ENCODE measurements at regions not wholly inside any gene's neighbourhood (a gene's known extent, or its start where the extent isn't known, plus 50 kb on each side); places are given as distances from the start of the nearest gene placed in this dataset.
"Not testable (repeated sequence)": the region's sequence is repeated elsewhere in the genome, so short reads cannot be mapped to it uniquely, and the experiment has no call there.

DNA sequence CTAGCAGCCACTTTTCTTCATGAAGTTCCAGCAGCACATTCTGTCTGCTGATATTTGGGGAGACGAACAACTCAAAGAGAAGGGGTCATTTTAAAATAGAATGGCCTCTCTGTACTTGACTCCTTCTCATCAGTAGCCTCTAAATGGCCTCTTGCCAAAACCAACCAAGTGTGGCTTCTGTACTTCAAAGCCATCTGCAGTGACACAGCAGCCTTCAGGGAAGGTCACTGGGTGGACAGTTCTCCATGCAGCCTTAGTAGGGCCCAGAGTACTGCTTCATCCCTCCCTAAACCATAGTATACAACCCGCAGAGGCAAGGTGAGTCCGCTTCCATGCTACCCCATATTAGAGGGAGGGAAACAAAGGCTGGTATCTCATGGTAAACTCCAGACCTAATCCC lies 249.2 kb upstream of the NBPF12 start:
- not testable (repeated sequence) for DNase-seq; H3K36me3 Mint-ChIP-seq (ENCODE audit: low read depth); H3K4me1 Mint-ChIP-seq; H3K27me3 Mint-ChIP-seq (ENCODE audit: low read depth, poor library complexity); H3K9me3 Mint-ChIP-seq; H3K4me3 Mint-ChIP-seq; H3K27ac Mint-ChIP-seq

DNA sequence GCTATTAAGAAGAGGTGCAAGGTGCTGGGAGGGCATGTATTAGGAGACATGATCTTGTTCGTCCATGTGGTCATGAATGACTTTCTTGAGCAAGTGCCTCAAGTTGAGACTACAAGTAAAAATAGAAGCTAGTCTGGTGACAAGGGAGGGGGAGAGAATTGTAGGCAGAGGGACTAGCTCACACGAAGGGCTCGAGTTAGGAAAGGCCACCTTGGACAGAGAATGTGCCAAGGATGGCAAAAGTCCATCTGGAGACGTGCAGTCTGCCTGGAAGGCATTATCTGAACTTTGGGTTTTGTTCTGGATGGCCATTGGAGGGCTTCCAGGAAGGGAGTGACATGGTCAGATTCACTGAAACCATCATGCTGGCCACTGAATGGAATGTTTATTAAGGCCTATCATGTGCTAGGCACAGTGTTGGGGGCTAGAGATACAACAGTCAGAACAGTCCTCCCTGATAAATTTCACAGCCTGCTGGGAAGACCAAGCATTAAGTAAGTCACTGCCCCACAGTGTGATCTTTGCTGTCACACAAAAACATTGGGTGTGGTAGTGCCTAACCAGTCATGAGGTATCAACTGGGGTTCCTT lies 251.3 kb upstream of the NBPF12 start:
- not testable (repeated sequence) for H3K27ac Mint-ChIP-seq; H3K4me1 Mint-ChIP-seq; H3K27me3 Mint-ChIP-seq (ENCODE audit: low read depth, poor library complexity); H3K4me3 Mint-ChIP-seq; DNase-seq; H3K36me3 Mint-ChIP-seq (ENCODE audit: low read depth); H3K9me3 Mint-ChIP-seq

DNA sequence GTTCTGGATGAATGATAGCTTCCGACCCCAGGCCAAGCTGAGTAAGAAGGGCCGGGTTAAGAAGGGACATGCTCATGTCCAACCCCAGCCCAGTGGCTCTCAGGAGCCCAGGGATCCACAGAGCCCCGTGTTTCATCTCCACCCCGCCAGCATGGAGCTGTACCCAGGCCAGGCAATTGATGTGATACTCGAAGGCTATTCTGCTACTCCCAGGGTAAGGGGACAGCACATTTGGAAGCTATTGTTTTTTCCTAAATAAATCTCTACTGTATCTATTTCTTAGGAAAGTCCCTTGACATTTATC lies 255.0 kb upstream of the NBPF12 start:
- not testable (repeated sequence) for H3K27me3 Mint-ChIP-seq (ENCODE audit: low read depth, poor library complexity); H3K9me3 Mint-ChIP-seq; H3K36me3 Mint-ChIP-seq (ENCODE audit: low read depth); H3K4me3 Mint-ChIP-seq; DNase-seq; H3K27ac Mint-ChIP-seq; H3K4me1 Mint-ChIP-seq

DNA sequence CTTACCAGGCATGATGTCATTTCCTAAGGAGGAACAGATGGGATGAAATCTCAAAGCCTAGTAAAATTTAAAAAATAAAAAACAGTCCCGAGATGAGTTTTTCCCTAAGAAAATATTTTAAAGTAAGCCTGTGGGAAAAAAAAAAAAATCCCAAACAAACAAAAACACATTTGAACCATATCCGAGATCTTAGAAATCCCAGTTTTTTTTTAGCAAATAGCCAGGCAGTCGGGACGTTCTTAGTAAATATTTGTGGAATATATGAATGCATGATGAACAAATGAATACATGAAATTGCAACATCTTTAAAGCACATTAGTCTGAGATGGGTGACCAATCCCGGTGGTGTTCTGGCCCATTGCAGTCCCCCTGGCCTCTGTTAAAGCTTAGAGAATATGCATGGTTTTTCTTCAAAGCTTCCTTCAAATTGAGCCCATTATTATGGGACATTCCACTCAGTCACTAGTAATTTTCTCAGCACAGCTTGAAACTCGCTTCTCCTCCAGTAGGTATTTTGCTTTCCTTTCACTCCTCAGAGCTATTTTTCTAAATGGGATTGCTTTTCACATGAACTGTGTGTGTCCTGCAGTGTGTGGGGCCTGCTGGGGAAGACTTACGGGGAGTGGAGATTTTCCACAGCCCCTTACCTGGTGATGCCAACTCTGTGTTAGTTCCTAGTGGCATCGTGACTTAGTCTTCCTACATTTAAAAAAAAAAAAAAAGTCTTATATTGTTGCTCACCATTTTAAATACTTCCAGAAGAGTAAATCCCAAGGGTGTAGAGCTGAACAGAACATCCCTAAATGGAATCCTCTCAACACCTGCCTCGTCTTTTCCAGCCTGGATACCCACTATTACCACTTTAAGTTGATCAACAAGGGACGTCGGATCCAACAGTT lies 255.6 kb upstream of the NBPF12 start:
- not testable (repeated sequence) for H3K36me3 Mint-ChIP-seq (ENCODE audit: low read depth); H3K4me1 Mint-ChIP-seq; H3K27me3 Mint-ChIP-seq (ENCODE audit: low read depth, poor library complexity); H3K27ac Mint-ChIP-seq; H3K4me3 Mint-ChIP-seq; DNase-seq; H3K9me3 Mint-ChIP-seq

DNA sequence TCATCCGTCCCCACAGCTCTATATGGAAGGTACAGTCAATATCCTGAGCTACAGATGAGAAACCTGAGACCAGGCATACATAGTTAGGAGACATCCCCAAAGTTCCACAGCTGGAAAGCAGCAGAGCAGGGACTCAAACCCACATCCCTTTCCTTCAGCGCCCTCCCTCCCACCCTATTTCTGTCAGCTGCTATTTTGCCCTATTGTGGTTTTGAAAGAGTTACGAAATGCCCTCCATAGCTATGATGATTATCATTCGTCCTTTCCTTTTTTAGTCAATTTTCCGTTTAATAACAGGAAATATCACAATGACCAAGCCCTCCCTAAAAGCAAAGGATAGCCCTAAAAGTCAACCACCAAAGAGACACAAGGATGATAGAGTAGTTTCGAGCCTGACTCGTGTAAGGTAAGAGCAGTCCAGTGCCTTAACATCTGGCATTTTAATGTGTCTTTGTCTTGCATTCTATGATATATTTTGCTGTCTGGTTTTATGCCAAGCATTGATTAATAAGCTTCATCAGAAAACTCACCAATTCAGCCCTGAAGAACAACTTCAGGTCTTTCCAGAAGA lies 264.3 kb upstream of the NBPF12 start:
- not testable (repeated sequence) for H3K27me3 Mint-ChIP-seq (ENCODE audit: low read depth, poor library complexity); H3K27ac Mint-ChIP-seq; DNase-seq; H3K4me3 Mint-ChIP-seq; H3K9me3 Mint-ChIP-seq; H3K4me1 Mint-ChIP-seq; H3K36me3 Mint-ChIP-seq (ENCODE audit: low read depth)

DNA sequence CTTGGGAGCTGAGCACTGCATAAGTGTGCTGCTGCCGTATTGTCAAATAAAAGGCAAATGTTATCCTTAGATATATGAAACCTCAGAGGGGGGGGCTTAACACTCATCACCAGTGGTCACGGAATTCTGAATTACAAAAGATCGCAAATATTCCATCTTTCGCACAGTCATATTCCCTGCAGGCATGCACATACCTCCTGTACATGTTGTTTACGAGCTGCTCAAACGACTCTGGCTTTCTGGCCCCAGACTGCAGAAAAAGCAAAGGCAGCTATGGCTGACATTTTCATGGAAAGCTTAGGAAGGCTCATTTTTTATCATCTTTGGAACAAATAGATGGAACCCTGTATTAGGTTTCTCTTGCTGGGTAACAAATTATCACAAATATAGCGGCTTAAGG lies 265.5 kb upstream of the NBPF12 start:
- not testable (repeated sequence) for H3K4me1 Mint-ChIP-seq; H3K27me3 Mint-ChIP-seq (ENCODE audit: low read depth, poor library complexity); H3K4me3 Mint-ChIP-seq; DNase-seq; H3K9me3 Mint-ChIP-seq; H3K36me3 Mint-ChIP-seq (ENCODE audit: low read depth); H3K27ac Mint-ChIP-seq

DNA sequence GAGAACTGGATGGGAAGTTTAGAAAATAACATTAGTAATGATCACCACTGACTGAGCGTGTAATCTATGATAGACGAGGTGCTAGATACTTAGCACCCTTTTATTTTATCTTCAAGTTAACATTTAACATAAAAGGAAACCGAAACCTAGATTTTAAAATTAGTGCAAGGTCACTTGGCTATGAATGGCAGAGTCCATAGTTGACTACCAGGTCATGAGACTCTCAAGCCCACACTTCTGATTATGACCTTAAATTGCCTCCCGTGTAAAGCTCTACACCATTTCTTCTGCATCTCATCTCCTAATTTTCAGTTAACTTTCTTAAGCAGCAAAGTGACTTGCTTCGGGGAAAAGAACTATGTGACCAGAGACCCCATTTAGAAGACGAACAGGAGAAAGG lies 266.5 kb upstream of the NBPF12 start:
- H3K4me3 Mint-ChIP-seq; H3K4me1 Mint-ChIP-seq; DNase-seq; H3K27ac Mint-ChIP-seq; H3K27me3 Mint-ChIP-seq (ENCODE audit: low read depth, poor library complexity); H3K9me3 Mint-ChIP-seq; H3K36me3 Mint-ChIP-seq (ENCODE audit: low read depth): not testable (repeated sequence)

DNA sequence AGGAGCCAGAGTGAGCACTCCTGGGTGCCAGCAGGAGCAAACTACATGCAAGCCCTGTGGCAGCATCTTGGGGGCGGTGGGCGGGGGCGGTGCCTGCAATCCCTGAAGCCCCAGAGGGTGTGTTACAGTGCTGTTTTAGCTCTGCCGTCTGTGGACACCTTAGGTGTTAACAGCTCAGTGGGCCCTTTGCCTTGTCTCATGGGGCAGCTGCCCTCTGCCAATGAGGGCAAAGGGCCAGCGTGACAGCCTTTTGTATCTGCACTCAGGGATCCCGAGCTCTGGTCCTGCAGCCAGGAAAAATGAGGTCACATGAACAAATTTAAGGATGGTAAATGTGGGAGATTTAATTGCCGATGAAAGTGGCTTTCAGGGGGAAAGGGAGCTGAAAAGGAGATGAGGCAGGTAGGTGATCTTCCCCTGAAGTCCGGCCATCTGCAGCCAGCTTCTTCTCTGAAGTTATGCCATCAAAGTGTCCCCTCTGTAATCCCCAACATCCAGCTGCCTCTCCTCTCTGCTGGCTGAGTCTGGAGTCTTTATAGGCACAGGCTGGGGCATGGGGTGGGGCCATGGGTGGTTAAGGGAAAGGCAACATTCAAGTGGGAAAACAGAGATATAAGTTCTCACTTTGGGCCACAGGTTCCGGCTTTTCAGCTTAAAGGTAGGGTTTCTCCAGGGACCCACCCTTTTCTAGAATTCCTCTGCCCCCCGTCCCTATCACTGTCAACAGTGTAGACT lies 267.1 kb upstream of the NBPF12 start:
- not testable (repeated sequence) for H3K27ac Mint-ChIP-seq; H3K9me3 Mint-ChIP-seq; H3K27me3 Mint-ChIP-seq (ENCODE audit: low read depth, poor library complexity); H3K4me3 Mint-ChIP-seq; H3K4me1 Mint-ChIP-seq; H3K36me3 Mint-ChIP-seq (ENCODE audit: low read depth); DNase-seq

DNA sequence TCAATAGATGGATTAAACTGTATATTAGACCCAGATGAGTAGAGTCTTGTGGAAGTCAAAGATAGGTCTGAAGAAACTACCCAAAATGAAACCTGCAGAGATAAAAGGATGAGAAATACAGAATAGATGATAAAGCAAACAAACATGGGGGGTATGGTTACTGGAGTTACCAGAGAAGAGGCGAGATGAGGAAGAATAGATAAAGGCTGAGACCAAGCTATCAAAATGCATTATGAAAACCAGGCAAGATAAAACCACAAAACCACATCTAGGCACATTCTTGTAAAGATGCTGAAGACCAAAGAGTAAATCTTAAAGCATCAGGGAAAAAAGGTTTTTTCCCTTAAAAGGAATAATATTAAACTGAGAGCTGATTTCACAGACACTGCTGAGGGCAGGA lies 271.8 kb upstream of the NBPF12 start:
- not testable (repeated sequence) for H3K27ac Mint-ChIP-seq; H3K4me1 Mint-ChIP-seq; H3K9me3 Mint-ChIP-seq; H3K36me3 Mint-ChIP-seq (ENCODE audit: low read depth); H3K4me3 Mint-ChIP-seq; H3K27me3 Mint-ChIP-seq (ENCODE audit: low read depth, poor library complexity); DNase-seq

DNA sequence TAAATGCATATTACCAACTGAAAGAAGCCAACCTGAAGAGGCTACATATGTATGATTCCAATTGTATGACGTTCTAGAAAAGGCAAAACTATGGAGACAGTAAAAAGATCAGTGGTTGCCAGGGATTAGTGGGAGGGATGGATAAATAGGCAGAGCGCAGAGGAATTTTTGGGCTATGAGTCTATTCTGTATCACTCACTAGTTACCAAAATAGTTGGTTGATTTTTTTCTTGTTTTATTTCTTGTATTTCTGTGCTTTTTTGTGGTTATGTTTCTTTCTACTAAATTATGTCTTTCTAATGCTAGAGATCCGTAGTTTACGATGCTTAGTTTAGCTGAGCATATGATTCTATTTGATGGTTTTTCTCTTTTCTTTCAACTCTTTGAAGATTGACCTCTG lies 277.9 kb upstream of the NBPF12 start:
- not testable (repeated sequence) for H3K4me1 Mint-ChIP-seq; H3K4me3 Mint-ChIP-seq; DNase-seq; H3K36me3 Mint-ChIP-seq (ENCODE audit: low read depth); H3K27me3 Mint-ChIP-seq (ENCODE audit: low read depth, poor library complexity); H3K27ac Mint-ChIP-seq; H3K9me3 Mint-ChIP-seq

DNA sequence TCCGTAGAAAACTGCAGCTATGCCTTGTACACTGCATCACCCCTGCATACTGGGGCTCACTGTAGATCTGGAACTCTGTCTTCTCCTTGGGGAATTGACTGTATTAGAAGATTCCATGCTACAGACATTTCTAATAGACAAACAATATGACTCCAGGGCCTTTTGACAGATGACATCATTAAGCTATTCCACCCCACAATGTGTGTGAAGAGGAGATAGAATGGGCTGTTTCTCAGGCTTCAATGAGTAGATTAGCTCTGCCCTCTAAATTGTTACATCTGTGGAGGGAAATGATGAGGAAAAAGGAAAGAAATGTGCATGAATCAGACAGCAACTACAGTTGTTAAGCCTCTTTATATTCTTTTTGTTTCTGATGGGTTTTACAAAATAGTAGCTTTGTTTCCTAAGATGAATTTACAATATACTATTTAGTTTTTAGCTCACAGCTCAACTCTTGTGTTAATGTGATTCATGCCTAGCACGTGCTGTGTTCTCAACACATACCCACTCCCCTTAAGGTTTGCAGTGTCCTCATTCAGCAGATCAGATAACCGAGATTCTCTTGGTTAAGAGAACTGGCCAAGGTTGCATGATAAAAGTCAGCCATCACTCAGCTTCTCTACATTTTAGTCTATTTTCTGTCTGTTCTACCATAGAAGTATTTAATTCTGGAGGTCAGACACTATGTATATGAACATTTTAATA lies 281.6 kb upstream of the NBPF12 start:
- H3K4me1 Mint-ChIP-seq, H3K27ac Mint-ChIP-seq, H3K4me3 Mint-ChIP-seq: not testable (repeated sequence)

DNA sequence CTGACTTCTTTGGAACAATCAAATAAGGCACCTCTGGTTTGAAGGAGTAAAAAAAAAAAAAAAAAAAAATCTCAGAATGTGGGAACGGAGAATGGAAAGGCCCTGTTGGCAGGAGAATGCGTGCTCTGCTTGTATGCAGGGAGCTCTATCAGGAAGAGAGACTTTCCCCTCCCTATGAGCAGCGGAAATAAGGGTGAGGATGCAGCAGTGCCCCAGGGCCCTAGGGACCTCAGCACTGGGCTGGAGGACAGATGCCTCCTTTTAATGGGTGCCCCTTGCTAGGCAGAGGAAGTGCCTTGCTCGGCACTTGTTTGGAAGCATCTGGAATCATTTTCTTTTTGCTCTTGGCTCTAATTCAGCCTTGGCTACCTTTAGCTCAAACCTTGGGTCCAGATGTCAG lies 283.4 kb upstream of the NBPF12 start:
- not testable (repeated sequence) for H3K27me3 Mint-ChIP-seq (ENCODE audit: low read depth, poor library complexity); H3K4me1 Mint-ChIP-seq; H3K9me3 Mint-ChIP-seq; H3K36me3 Mint-ChIP-seq (ENCODE audit: low read depth); H3K27ac Mint-ChIP-seq; H3K4me3 Mint-ChIP-seq; DNase-seq

More for the DNA sequence above, 281.6 kb upstream of the NBPF12 start:
- not testable (repeated sequence) for DNase-seq; H3K36me3 Mint-ChIP-seq (ENCODE audit: low read depth); H3K27me3 Mint-ChIP-seq (ENCODE audit: low read depth, poor library complexity); H3K9me3 Mint-ChIP-seq

DNA sequence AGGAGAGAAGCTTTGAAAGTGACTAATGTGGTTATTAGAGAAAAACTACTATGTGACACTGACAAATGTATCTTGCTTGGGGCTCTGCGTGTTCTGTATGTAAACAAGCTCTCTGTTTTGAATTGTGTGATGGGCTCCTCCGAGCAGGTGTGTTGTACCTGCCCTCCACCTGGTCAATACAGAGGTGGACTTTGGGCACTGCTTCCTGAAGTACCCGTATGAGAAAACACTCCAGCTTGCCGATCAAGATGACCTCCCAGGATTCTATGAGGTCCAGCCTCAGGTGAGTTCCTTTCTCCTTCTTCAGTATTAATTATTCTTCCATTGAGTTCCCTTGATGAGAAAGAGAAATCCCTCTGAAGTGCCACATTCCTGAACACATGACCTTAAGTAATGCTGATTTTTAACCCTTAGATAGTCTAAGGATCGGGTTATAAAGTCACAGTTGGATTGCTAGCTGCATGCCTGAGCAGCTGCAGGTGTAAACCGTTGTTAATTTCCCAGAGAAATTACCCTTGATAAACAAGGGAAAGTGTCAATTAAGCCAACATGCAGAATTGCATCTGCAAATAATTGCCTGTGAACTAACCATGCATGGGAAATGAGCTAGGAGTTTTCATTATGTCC lies 292.0 kb upstream of the NBPF12 start:
- not testable (repeated sequence) for H3K4me1 Mint-ChIP-seq; H3K36me3 Mint-ChIP-seq (ENCODE audit: low read depth); H3K4me3 Mint-ChIP-seq; H3K9me3 Mint-ChIP-seq; H3K27me3 Mint-ChIP-seq (ENCODE audit: low read depth, poor library complexity); H3K27ac Mint-ChIP-seq; DNase-seq

DNA sequence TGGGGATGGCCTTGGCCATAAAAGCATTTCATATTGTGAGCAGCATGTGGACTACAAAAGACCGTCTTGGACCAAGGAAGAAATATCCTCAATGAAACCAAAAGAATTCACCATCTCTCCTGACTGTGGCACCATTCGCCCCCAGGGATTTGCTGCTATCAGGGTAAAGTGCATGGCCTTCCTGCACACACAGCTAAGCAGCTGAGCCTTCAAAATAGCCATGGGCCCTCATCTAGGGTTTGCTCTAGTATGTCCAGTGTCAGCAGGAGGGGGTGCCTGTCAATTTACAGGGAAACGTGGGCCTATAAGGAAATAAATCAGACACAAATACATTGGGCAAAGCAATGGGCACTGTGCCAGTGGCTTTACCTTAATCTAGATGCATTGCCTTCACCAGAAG lies 296.6 kb upstream of the NBPF12 start:
- not testable (repeated sequence) for H3K27me3 Mint-ChIP-seq (ENCODE audit: low read depth, poor library complexity); H3K27ac Mint-ChIP-seq; H3K9me3 Mint-ChIP-seq; H3K4me3 Mint-ChIP-seq; H3K36me3 Mint-ChIP-seq (ENCODE audit: low read depth); DNase-seq; H3K4me1 Mint-ChIP-seq

Measured in nephron progenitor cell (in vitro differentiated cells).